H9 (cell line): ENCODE measurements at regions not wholly inside any gene's neighbourhood (a gene's known extent, or its start where the extent isn't known, plus 50 kb on each side); places are given as distances from the start of the nearest gene placed in this dataset.

Experiments used
- DNase-seq: peaks from one replicate; pipeline ENCODE4 v3.0.0-alpha.2; 2017
- H2AFZ ChIP-seq: one replicate; pipeline ENCODE4 v1.6.1; 2013; ENCODE audit warnings: mild to moderate bottlenecking, low read length, control low read depth, moderate library complexity
- H2AK5ac ChIP-seq: 2 replicates; pipeline ENCODE4 v1.6.1; 2013; ENCODE audit warnings: low read length, control low read depth, mixed read lengths; ENCODE audit not compliant: insufficient read length
- H2BK120ac ChIP-seq: one replicate; pipeline ENCODE4 v1.6.1; 2013; ENCODE audit warnings: low read depth, mild to moderate bottlenecking, low read length, control low read depth, inconsistent platforms; ENCODE audit not compliant: poor library complexity, severe bottlenecking
- H2BK12ac ChIP-seq: 2 replicates; pipeline ENCODE4 v1.6.1; 2013; ENCODE audit warnings: low read length, control low read depth, mixed read lengths, low read depth; ENCODE audit not compliant: insufficient read length
- H2BK15ac ChIP-seq: 2 replicates; pipeline ENCODE4 v1.6.1; 2013; ENCODE audit warnings: low read depth, low read length, control low read depth
- H2BK20ac ChIP-seq: one replicate; pipeline ENCODE4 v1.6.1; 2013; ENCODE audit warnings: low read depth, mild to moderate bottlenecking, low read length, control low read depth, inconsistent platforms; ENCODE audit not compliant: poor library complexity, severe bottlenecking
- H2BK5ac ChIP-seq: 2 replicates; pipeline ENCODE4 v1.6.1; 2013; ENCODE audit warnings: low read length, control low read depth, mixed read lengths; ENCODE audit not compliant: insufficient read length
- H3K14ac ChIP-seq: 2 replicates; pipeline ENCODE4 v1.6.1; 2013; ENCODE audit warnings: low read length, control low read depth; ENCODE audit not compliant: insufficient read depth
- H3K18ac ChIP-seq: 2 replicates; pipeline ENCODE4 v1.6.1; 2013; ENCODE audit warnings: low read depth, mild to moderate bottlenecking, mixed read lengths, low read length, control low read depth; ENCODE audit not compliant: insufficient read length
- H3K23ac ChIP-seq: 2 replicates; pipeline ENCODE4 v1.6.1; 2013; ENCODE audit warnings: low read length, control low read depth, mixed read lengths, low read depth; ENCODE audit not compliant: insufficient read length
- H3K23me2 ChIP-seq: 2 replicates; pipeline ENCODE4 v1.6.1; 2013; ENCODE audit warnings: low read depth, mild to moderate bottlenecking, mixed read lengths, low read length, control low read depth; ENCODE audit not compliant: insufficient read length, poor library complexity, severe bottlenecking
- H3K27ac ChIP-seq: 2 replicates; pipeline ENCODE4 v1.5.1; 2013; ENCODE audit warnings: low read length, control low read depth, mixed read lengths, low read depth; ENCODE audit not compliant: insufficient read length
- H3K27me3 ChIP-seq: 2 replicates; pipeline ENCODE4 v1.6.1; 2013; ENCODE audit warnings: low read length, control low read depth, inconsistent platforms; ENCODE audit not compliant: insufficient read depth
- H3K4ac ChIP-seq: 2 replicates; pipeline ENCODE4 v1.6.1; 2013; ENCODE audit warnings: low read depth, mild to moderate bottlenecking, control low read depth, inconsistent platforms, low read length, moderate library complexity
- H3K4me1 ChIP-seq: 2 replicates; pipeline ENCODE4 v1.6.1; 2013; ENCODE audit warnings: low read length, control low read depth, inconsistent platforms; ENCODE audit not compliant: insufficient read depth
- H3K4me2 ChIP-seq: 2 replicates; pipeline ENCODE4 v1.6.1; 2013; ENCODE audit warnings: low read length, control low read depth, mixed read lengths; ENCODE audit not compliant: insufficient read length, insufficient read depth
- H3K56ac ChIP-seq: 2 replicates; pipeline ENCODE4 v1.6.1; 2013; ENCODE audit warnings: low read depth, mild to moderate bottlenecking, mixed read lengths, low read length, control low read depth; ENCODE audit not compliant: insufficient read length
- H3K79me1 ChIP-seq: 2 replicates; pipeline ENCODE4 v1.6.1; 2013; ENCODE audit warnings: low read depth, mild to moderate bottlenecking, moderate library complexity, low read length, control low read depth, inconsistent platforms; ENCODE audit not compliant: insufficient read depth, poor library complexity, severe bottlenecking
- H3K79me2 ChIP-seq: 2 replicates; pipeline ENCODE4 v1.6.1; 2013; ENCODE audit warnings: low read length, control low read depth, inconsistent platforms; ENCODE audit not compliant: insufficient read depth
- H3K9ac ChIP-seq: 2 replicates; pipeline ENCODE4 v1.6.1; 2013; ENCODE audit warnings: low read length, control low read depth, mixed read lengths; ENCODE audit not compliant: insufficient read length; ENCODE audit errors: extremely low read depth
- H3K9me3 ChIP-seq: one replicate; pipeline ENCODE4 v1.6.1; 2013; ENCODE audit warnings: low read depth, low read length, inconsistent platforms; ENCODE audit not compliant: control insufficient read depth
- H3T11ph ChIP-seq: one replicate; pipeline ENCODE4 v1.6.1; 2013; ENCODE audit warnings: mild to moderate bottlenecking, low read length, control low read depth, inconsistent platforms
- H4K20me1 ChIP-seq: one replicate; pipeline ENCODE4 v1.6.1; 2013; ENCODE audit not compliant: control insufficient read depth, insufficient read length, insufficient read depth
- H4K5ac ChIP-seq: 2 replicates; pipeline ENCODE4 v1.6.1; 2013; ENCODE audit warnings: low read depth, mild to moderate bottlenecking, mixed read lengths, low read length, control low read depth; ENCODE audit not compliant: insufficient read length
- H4K8ac ChIP-seq: replicated peaks from 2 replicates; pipeline ENCODE4 v1.6.1; 2013; ENCODE audit warnings: low read length, control low read depth, mixed read lengths, low read depth; ENCODE audit not compliant: insufficient read length
- H4K91ac ChIP-seq: 2 replicates; pipeline ENCODE4 v1.6.1; 2013; ENCODE audit warnings: low read depth, mild to moderate bottlenecking, moderate library complexity, mixed read lengths, low read length, control low read depth; ENCODE audit not compliant: insufficient read length
- H3K27ac Mint-ChIP-seq, 3 experiments: 2 replicates in 2 of 3; 3 replicates in 1 of 3; pipeline ENCODE4 v1.8.0; 2020 to 2021; ENCODE audit warnings: mixed read lengths in 3 of 3, mild to moderate bottlenecking in 1 of 3, moderate library complexity in 1 of 3
- H3K27me3 Mint-ChIP-seq: 2 replicates; pipeline ENCODE4 v1.8.0; 2021; ENCODE audit warnings: low read depth, mild to moderate bottlenecking, moderate library complexity, mixed read lengths
- H3K36me3 Mint-ChIP-seq, 3 experiments: 2 replicates in 2 of 3; 3 replicates in 1 of 3; pipeline ENCODE4 v1.8.0; 2020 to 2021; ENCODE audit warnings: low read depth in 3 of 3, mixed read lengths in 3 of 3; ENCODE audit not compliant: insufficient read depth in 1 of 3
- H3K4me1 Mint-ChIP-seq, 2 experiments: 2 replicates each; pipeline ENCODE4 v1.8.0; 2020; ENCODE audit warnings: mixed read lengths in 2 of 2
- H3K4me3 Mint-ChIP-seq, 2 experiments: 2 replicates in 1 of 2; 3 replicates in 1 of 2; pipeline ENCODE4 v1.8.0; 2020 to 2021; ENCODE audit warnings: mild to moderate bottlenecking in 2 of 2, mixed read lengths in 2 of 2, moderate library complexity in 1 of 2
- H3K9me3 Mint-ChIP-seq, 2 experiments: 2 replicates in 1 of 2; 3 replicates in 1 of 2; pipeline ENCODE4 v1.8.0; 2020; ENCODE audit warnings: mild to moderate bottlenecking in 2 of 2, mixed read lengths in 2 of 2, moderate library complexity in 1 of 2
- WGBS: extraction: QIAGEN DNeasy Blood & Tissue Kit; methylation state at CpG from one replicate; pipeline ENCODE4 v1.1.7; 2013; ENCODE audit warnings: missing lambda C conversion rate, low lambda C conversion rate, mixed read lengths; ENCODE audit not compliant: insufficient read length; ENCODE audit errors: extremely low coverage; 5-methylcytosine and 5-hydroxymethylcytosine counted together
- TF ChIP-seq, protein P1 (sequence below): fragments of 200-600 bp; sonication (generic); conservative IDR thresholded peaks from 3 replicates; pipeline ENCODE4 v1.8.0; 2021; ENCODE audit warnings: antibody characterized with exemption, mild to moderate bottlenecking

DNA sequence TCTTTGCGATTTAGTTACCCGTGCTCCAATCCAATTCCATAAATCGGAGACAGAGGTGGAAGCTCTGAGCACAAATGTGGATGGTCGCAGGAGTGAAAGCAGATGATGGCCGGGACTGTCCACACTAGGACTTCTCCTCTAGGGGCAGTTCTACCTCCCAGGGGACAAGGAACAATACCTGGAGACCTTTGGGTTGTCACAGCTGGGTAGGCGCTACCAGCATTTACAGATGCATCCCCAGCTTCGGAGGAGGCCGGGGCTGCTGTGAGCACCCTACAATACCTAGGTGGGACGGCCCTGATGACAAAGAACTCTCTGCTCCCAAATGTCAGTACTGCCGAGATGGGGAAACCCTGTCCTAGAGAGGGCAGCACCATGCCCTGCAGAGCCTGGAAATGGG lies 195.9 kb upstream of the CDH4 start:
- Histone ChIP-seq H4K91ac (no peak overlapping the region), H3K27me3 (no peaks in the 10 kb centered on the region; the same call in 1 of the 2 replicates), H3K18ac (no peak overlapping the region), H3K27ac (no peak overlapping the region), H2BK12ac (no peak overlapping the region), H2AK5ac (no peak overlapping the region), H2AFZ (no peak overlapping the region), H3K79me1 (no peaks in the 10 kb centered on the region), H3K79me2 (no peaks in the 10 kb centered on the region), H2BK15ac (no peak overlapping the region), H3K4me2 (no peak overlapping the region), H4K8ac (no peak overlapping the region), H3K23me2 (no peaks in the 10 kb centered on the region), H2BK20ac (no peak overlapping the region), H3K4me1 (no peaks in the 10 kb centered on the region), H3K9me3 (no peaks in the 10 kb centered on the region), H3K14ac (no peak overlapping the region), H3K9ac (no peak overlapping the region), H2BK5ac (no peak overlapping the region), H3T11ph (no peak overlapping the region), H4K5ac (no peak overlapping the region), H4K20me1 (no peaks in the 10 kb centered on the region), H3K23ac (no peak overlapping the region), H3K4ac (no peak overlapping the region), H3K56ac (no peak overlapping the region), H2BK120ac (no peak overlapping the region)
- no peak for DNase-seq
- TF ChIP-seq, protein P1, sequence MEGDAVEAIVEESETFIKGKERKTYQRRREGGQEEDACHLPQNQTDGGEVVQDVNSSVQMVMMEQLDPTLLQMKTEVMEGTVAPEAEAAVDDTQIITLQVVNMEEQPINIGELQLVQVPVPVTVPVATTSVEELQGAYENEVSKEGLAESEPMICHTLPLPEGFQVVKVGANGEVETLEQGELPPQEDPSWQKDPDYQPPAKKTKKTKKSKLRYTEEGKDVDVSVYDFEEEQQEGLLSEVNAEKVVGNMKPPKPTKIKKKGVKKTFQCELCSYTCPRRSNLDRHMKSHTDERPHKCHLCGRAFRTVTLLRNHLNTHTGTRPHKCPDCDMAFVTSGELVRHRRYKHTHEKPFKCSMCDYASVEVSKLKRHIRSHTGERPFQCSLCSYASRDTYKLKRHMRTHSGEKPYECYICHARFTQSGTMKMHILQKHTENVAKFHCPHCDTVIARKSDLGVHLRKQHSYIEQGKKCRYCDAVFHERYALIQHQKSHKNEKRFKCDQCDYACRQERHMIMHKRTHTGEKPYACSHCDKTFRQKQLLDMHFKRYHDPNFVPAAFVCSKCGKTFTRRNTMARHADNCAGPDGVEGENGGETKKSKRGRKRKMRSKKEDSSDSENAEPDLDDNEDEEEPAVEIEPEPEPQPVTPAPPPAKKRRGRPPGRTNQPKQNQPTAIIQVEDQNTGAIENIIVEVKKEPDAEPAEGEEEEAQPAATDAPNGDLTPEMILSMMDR = no peak
- H3K27ac Mint-ChIP-seq = no peak overlapping the region; a peak in 1 of 7 replicates
- H3K27me3 Mint-ChIP-seq = peaks cover 71% of the 10 kb centered on the region
- no peak overlapping the region for H3K4me3 Mint-ChIP-seq
- WGBS = no CpG with 5 or more reads among the region's 10 CpGs
- H3K9me3 Mint-ChIP-seq = no peaks in the 10 kb centered on the region; a peak in 1 of 5 replicates
- H3K36me3 Mint-ChIP-seq = no peaks in the 10 kb centered on the region
- H3K4me1 Mint-ChIP-seq = peaks cover 9 to 11% of the 10 kb centered on the region in 2 experiments
